Coronary artery (tissue), 2 donors: ENCODE measurements at regions not wholly inside any gene's neighbourhood (a gene's known extent, or its start where the extent isn't known, plus 50 kb on each side); places are given as distances from the start of the nearest gene placed in this dataset.
A peak's percentile ranks its signal among the peaks of the same experiment; 100 is the strongest.

Experiments used
- DNase-seq: peaks from one replicate; pipeline ENCODE4 v3.0.0-alpha.2; 2017; ENCODE audit warnings: low spot score
- H3K27ac ChIP-seq, 2 donors: fragments of 200-600 bp; sonication (generic); one replicate each; pipeline ENCODE4 v1.5.1; 2016 to 2019
- H3K4me3 ChIP-seq: fragments of 200-600 bp; sonication (generic); 2 replicates; pipeline ENCODE4 v1.5.1; 2016; ENCODE audit warnings: mild to moderate bottlenecking, moderate library complexity
- TF ChIP-seq, protein P1 (sequence below): fragments of 200-600 bp; sonication (generic); IDR thresholded peaks from one replicate; pipeline ENCODE4 v1.5.1; 2019; ENCODE audit warnings: antibody characterized with exemption

DNA sequence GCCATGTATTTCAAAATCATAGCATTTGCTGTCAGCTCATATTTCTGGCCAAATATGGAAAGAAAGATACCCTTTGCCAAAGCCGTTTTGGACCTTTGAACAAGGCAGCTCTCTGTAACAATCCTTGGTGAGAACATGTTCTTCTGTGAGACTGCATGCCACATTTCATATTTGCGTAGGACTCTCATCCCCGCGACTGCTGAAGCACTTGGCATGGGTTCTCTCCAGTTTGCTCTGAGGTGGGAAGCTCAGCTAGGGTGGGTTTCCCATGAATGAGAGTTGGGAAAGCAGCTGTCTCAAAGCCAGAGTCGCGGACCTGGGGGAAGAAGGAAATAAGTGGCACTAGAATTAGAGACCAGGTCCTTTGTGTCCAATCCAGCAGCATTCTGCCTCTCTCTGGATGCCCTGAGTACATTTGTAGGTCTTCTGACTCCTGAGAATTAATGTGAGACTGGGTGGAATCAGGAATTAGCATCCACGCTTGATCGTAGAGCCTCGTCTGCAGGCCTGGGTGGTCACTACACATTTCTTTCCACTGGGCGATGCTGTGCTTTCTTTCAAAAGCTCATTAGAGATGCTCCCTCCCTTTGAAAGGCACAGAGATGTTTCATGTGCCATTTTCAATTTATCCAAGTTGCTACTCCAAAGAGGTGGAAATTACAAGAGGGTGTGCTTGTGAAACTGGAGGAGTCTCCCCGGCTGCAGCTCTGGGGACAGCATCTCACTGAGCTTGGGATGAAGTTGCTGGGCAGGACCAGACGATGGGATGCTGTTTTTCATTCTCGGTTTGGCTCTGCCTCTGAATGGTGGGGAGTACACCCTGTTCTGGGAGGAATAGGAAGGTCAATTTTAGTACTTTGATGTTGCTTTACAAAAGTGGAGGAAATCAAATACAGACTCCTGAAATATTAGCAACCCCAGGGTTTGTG lies 197.2 kb downstream of the GADD45G start:
- H3K27ac ChIP-seq, result peak overlapping the region; percentile 4 to 73
- H3K4me3 ChIP-seq, result no peak overlapping the region
- DNase-seq, result peak; percentile 70
- TF ChIP-seq, protein P1, sequence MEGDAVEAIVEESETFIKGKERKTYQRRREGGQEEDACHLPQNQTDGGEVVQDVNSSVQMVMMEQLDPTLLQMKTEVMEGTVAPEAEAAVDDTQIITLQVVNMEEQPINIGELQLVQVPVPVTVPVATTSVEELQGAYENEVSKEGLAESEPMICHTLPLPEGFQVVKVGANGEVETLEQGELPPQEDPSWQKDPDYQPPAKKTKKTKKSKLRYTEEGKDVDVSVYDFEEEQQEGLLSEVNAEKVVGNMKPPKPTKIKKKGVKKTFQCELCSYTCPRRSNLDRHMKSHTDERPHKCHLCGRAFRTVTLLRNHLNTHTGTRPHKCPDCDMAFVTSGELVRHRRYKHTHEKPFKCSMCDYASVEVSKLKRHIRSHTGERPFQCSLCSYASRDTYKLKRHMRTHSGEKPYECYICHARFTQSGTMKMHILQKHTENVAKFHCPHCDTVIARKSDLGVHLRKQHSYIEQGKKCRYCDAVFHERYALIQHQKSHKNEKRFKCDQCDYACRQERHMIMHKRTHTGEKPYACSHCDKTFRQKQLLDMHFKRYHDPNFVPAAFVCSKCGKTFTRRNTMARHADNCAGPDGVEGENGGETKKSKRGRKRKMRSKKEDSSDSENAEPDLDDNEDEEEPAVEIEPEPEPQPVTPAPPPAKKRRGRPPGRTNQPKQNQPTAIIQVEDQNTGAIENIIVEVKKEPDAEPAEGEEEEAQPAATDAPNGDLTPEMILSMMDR, result no peak

- TF ChIP-seq, protein P1, result no peak
- Histone ChIP-seq H3K27ac (peak overlapping the region; percentile 6 to 73), H3K4me3 (no peak overlapping the region)
- DNase-seq, result peak; percentile 81
Measured at GRCh38 chr9:89802781-89803355, 198.1 kb downstream of the GADD45G start.

DNA sequence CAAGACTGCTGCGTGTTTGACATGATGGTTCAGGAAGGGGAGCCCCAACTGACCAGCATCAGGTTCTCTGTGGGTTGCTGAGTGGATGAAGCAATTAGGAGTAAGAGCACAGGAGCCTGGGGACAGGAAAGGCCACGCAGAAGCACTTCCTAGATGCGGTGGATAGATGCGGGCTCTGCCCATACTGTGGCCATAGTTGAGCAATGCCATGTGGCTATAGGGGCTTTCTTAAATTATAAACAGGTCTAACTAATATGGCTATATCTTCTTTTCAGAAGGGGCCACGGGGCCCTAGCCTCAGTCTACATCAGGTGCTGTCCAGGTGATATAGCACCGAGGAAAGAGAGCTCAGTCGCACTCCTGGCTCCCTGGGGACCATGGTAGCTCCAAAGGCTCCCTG lies 198.6 kb downstream of the GADD45G start:
- Histone ChIP-seq H3K4me3 (no peak overlapping the region), H3K27ac (peak overlapping the region in 1 of 2 donors; percentile 6)
- TF ChIP-seq, protein P1, result no peak
- DNase-seq, result peak; percentile 62

- DNase-seq, result no peak
- Histone ChIP-seq H3K27ac (no peak overlapping the region), H3K4me3 (no peak overlapping the region)
- TF ChIP-seq, protein P1, result no peak
Measured at GRCh38 chr9:89804766-89805531, 200.1 kb downstream of the GADD45G start.

DNA sequence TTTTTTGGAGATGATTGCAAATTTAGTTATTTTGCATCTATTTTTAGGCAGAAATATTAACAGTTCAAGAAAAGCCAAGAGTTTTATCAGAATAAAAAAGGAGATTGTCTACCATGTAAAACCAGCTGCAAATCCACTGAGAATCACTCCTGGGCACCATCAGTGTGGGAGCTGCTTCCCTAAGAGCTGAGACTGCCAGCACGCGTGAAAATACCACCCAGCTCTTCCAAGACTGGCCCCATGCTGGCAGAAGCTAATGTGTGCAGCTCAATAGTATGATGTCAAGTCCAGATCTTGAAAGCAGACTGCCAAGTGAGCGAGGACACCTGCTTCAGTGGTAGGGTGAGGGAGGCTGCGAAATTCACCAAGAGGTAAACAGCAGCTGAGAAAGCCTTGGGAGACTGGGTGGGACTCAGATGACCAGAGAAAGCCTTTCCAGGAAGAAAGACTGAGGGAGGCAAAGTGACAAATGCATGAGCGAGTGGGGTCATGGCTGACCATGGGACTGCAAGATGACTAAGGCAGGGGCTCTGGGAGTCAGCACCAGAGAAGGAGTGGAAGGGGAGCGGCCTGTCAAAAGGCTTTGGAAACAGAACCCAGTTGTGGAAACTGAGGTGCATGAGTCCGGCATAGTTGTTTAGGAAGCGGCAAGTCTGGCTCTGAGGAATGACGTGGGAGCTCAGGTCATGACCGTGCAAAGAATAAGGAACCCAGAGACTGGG lies 200.9 kb downstream of the GADD45G start:
- TF ChIP-seq, protein P1, result no peak
- H3K4me3 ChIP-seq, result no peak overlapping the region
- no peak overlapping the region for H3K27ac ChIP-seq
- peak; percentile 62 for DNase-seq

DNA sequence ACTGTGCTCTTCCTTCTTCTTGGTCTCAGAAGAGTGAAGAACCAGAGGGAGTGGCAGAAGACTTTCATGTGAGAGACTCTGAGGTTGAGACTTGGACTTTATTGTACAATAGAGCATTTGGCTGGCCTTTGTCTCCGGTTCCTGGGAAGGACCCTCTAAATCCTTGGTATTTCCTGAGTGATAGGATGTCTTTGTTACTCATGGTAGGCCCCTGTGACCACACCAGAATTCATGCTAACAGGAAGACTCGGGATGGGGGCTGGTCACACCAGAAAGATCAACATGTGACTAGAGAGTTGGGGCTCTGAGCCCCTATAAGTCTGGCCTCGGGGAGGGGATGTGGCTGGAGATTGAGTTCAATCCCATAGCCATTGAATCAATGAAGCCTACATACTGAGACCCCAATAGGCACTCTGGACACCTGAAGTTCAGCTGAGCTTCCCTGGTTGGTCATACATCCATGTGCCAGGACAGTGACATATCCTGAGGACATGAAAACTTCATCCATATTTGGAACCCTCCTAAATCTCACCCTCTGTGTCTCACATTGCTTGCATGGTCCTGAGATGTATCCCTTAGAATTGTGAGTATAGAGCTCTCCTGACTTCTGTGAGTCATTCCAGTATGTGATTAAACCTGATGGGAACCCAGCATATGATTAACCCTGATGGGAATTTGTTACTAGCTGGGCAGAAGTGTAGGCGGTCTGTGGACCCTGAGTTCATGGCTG lies 201.7 kb downstream of the GADD45G start:
- TF ChIP-seq, protein P1, result no peak
- peak; percentile 28 for DNase-seq
- H3K27ac ChIP-seq, result no peak overlapping the region
- no peak overlapping the region for H3K4me3 ChIP-seq
